Activated CD4-positive, alpha-beta T cell treated with anti-CD3 and anti-CD28 coated beads for 36 hours (primary cell): ENCODE measurements at regions not wholly inside any gene's neighbourhood (a gene's known extent, or its start where the extent isn't known, plus 50 kb on each side); places are given as distances from the start of the nearest gene placed in this dataset.

Experiments used
- ATAC-seq: fragments of 200-7000 bp; cut with Tn5 transposase; one replicate; pipeline ENCODE4 v1.10.0; 2021; ENCODE audit warnings: mild to moderate bottlenecking, moderate library complexity
- CTCF ChIA-PET: fragments of 350-600 bp; sonication (Branson Sonifier 250); formaldehyde crosslinking; loops from one replicate; lab custom pipeline; 2021; ENCODE audit warnings: antibody characterized with exemption; lab: Charles Lee
- POLR2A ChIA-PET: fragments of 350-600 bp; sonication (Branson Sonifier 250); formaldehyde crosslinking; loops from one replicate; lab custom pipeline; 2021; ENCODE audit warnings: antibody characterized with exemption, inconsistent platforms; lab: Charles Lee
- DNase-seq: peaks from one replicate; pipeline ENCODE4 v3.0.0-alpha.2; 2020
- H3K27ac Mint-ChIP-seq: one replicate; pipeline ENCODE4 v1.8.0; 2021; ENCODE audit warnings: mixed read lengths
- H3K27me3 Mint-ChIP-seq: one replicate; pipeline ENCODE4 v1.8.0; 2021; ENCODE audit warnings: mixed read lengths
- H3K36me3 Mint-ChIP-seq: one replicate; pipeline ENCODE4 v1.8.0; 2021; ENCODE audit warnings: low read depth, mixed read lengths
- H3K4me1 Mint-ChIP-seq: one replicate; pipeline ENCODE4 v1.8.0; 2021; ENCODE audit warnings: mixed read lengths
- H3K4me3 Mint-ChIP-seq: one replicate; pipeline ENCODE4 v1.8.0; 2021; ENCODE audit warnings: mild to moderate bottlenecking, moderate library complexity, mixed read lengths
- H3K9me3 Mint-ChIP-seq: one replicate; pipeline ENCODE4 v1.8.0; 2021; ENCODE audit warnings: low read depth, mixed read lengths
- intact Hi-C, 2 experiments: fragments of 100-400 bp; cut with DNase I in 1 of 2; cut with micrococcal nuclease in 1 of 2; formaldehyde crosslinking; loops; one replicate each; pipeline versions ENCODE4 v1.14.2 to v1.15.1; 2022 to 2024; cut with DNase I, micrococcal nuclease

DNA sequence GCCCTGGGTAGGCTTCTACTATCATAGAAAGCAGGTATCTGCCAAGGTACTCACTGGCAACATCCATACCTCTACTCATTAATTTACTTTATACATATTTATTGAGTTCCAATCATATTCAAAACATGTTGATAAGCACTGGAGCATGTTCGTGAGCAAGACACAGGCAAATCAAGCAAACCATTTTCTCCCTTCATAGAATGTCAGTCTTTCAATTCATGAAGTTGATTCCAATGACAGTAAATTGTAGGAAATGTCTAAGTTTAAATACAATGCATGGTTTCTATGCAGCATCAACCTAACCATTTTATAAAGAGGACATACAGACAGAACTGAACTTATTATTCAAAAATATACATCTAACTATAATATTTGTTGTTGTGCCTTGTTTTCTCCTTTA lies 978.6 kb downstream of the CDH8 start:
- H3K27ac Mint-ChIP-seq, result no peak overlapping the region
- ChIA-PET CTCF (no interaction called here), POLR2A (no interaction called here)
- no peaks in the 10 kb centered on the region for H3K36me3 Mint-ChIP-seq
- DNase-seq, result no peak
- ATAC-seq, result no peak
- intact Hi-C loops, result no loop called here
- no peak overlapping the region for H3K4me3 Mint-ChIP-seq
- H3K4me1 Mint-ChIP-seq, result no peaks in the 10 kb centered on the region
- H3K9me3 Mint-ChIP-seq, result peaks cover 7% of the 10 kb centered on the region
- H3K27me3 Mint-ChIP-seq, result no peaks in the 10 kb centered on the region

DNA sequence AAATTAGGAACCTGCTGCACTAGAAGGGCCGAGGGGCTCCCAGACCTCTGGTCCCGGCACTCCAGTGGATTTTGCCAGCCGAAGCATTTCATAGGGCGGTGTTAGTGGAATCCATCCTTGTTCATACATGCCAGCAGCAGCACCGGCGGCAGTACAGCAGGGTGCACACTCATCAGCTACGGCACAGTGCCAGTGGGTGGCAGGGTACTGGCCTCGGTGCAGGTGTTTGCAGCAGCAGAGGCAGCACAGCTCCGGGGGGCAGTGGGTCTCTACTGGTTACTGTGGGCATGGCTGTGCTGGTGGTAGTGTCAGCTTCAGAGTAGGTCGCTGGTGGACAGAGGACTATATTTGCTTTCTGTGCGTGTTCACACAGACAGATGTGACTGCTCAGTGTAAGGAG lies 985.7 kb downstream of the CDH8 start:
- intact Hi-C loops, result no loop called here
- ChIA-PET POLR2A (no interaction called here), CTCF (no interaction called here)
- Mint-ChIP-seq H3K9me3 (peaks cover 12% of the 10 kb centered on the region), H3K27ac (no peak overlapping the region), H3K4me3 (no peak overlapping the region), H3K27me3 (no peaks in the 10 kb centered on the region), H3K36me3 (no peaks in the 10 kb centered on the region), H3K4me1 (no peaks in the 10 kb centered on the region)
- no peak for ATAC-seq
- DNase-seq, result no peak

DNA sequence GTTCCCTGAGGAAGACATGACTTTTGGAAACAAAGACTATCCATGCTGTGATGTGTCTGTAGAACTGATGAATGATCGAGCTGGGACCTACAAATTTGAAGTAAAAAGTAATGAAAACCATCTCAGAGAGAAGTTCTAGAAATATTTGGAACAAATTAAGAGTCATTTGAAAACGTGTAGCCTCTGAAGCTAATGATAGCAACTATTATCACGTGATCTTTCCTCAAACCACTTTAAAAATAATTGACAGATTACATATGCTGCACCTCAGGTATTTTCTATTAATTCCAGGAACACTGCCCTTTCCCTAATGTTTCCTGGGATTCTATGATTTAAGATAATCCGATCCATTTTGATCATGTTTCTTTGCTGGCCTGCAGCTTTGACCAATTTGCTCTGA lies 990.3 kb downstream of the CDH8 start:
- no peak overlapping the region for H3K4me3 Mint-ChIP-seq
- H3K36me3 Mint-ChIP-seq, result no peaks in the 10 kb centered on the region
- ChIA-PET CTCF (no interaction called here), POLR2A (no interaction called here)
- H3K9me3 Mint-ChIP-seq, result peaks cover 19% of the 10 kb centered on the region
- no peaks in the 10 kb centered on the region for H3K4me1 Mint-ChIP-seq
- H3K27ac Mint-ChIP-seq, result no peak overlapping the region
- intact Hi-C loops, result no loop called here
- ATAC-seq (no peak), DNase-seq (no peak)
- no peaks in the 10 kb centered on the region for H3K27me3 Mint-ChIP-seq

DNA sequence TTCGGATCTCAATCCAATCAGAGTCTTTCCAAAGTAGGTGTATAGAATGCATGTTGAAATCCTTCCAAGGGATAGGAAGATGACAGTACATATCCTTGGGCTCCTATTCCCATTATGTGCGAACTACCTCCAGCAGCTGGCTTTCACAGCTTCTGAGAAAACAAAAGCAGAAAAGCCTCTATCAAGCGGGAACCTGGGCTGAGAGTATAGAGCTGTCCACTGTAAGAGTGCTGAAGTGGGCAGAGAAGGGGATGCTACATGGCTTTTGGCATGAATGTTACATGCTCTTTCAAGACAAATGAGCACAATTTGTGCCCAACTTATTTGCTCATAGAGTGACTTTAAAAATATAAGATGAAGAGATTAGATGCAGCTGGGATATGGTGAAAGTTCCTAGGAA lies 993.5 kb downstream of the CDH8 start:
- intact Hi-C loops, result no loop called here
- Mint-ChIP-seq H3K27me3 (no peaks in the 10 kb centered on the region), H3K4me3 (no peak overlapping the region), H3K27ac (no peak overlapping the region), H3K4me1 (no peaks in the 10 kb centered on the region), H3K36me3 (no peaks in the 10 kb centered on the region), H3K9me3 (peaks cover 15% of the 10 kb centered on the region)
- POLR2A ChIA-PET, result no interaction called here
- no peak for DNase-seq
- CTCF ChIA-PET, result no interaction called here
- ATAC-seq, result no peak

DNA sequence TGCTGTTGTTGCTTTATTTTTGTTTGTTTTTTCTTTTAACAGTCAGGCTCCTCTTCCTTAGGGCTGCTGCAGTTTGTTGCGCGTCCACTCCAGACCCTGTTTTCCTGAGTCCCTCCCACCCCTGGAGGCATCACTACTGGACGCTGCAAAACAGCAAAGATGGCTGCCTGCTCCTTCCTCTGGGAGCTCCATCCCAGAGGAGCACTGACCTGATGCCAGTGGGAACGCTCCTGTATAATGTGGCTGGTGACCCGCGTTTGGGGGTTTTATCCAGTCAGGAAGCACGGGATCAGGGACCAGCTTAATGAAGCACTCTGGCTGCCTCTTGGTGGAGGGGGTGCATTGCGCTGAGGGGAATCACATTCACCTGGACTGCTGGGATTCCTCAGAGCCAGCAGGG lies 1005.6 kb downstream of the CDH8 start:
- Mint-ChIP-seq H3K4me3 (no peak overlapping the region), H3K36me3 (no peaks in the 10 kb centered on the region), H3K4me1 (no peaks in the 10 kb centered on the region), H3K9me3 (peaks cover 18% of the 10 kb centered on the region), H3K27ac (no peak overlapping the region), H3K27me3 (no peaks in the 10 kb centered on the region)
- ChIA-PET CTCF (no interaction called here), POLR2A (no interaction called here)
- DNase-seq, result no peak
- no peak for ATAC-seq
- intact Hi-C loops, result no loop called here

- Mint-ChIP-seq H3K4me1 (no peaks in the 10 kb centered on the region), H3K9me3 (peaks cover 26% of the 10 kb centered on the region), H3K4me3 (no peak overlapping the region), H3K36me3 (no peaks in the 10 kb centered on the region), H3K27ac (no peak overlapping the region), H3K27me3 (no peaks in the 10 kb centered on the region)
- DNase-seq (no peak), ATAC-seq (no peak)
- ChIA-PET CTCF (no interaction called here), POLR2A (no interaction called here)
- intact Hi-C loops, result no loop called here
Observed at GRCh38 chr16:61024180-61024900, 1011.9 kb downstream of the CDH8 start.

DNA sequence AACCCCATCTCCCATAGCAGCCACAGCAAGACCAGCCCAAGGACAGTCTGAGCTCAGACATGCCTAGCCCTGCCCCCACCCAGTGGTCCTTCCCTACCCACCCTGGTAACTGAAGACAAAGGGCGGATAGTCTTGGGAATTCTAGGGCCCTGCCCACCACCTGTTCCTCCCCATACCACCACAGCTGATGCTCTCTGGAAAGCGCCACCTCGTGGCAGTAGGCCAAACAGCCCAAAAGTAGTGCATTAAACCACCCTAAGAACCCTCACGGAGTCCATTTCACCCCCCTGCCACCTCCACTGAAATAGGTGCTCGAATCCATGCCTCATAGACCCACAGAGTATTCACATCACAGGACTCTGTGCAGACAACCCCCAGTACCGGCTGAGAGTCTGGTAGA lies 1021.4 kb downstream of the CDH8 start:
- DNase-seq, result no peak
- H3K4me3 Mint-ChIP-seq, result no peak overlapping the region
- peaks cover 20% of the 10 kb centered on the region for H3K9me3 Mint-ChIP-seq
- H3K27me3 Mint-ChIP-seq, result no peaks in the 10 kb centered on the region
- no peaks in the 10 kb centered on the region for H3K4me1 Mint-ChIP-seq
- ChIA-PET POLR2A (no interaction called here), CTCF (no interaction called here)
- no peaks in the 10 kb centered on the region for H3K36me3 Mint-ChIP-seq
- ATAC-seq, result no peak
- no peak overlapping the region for H3K27ac Mint-ChIP-seq
- intact Hi-C loops, result no loop called here

- no peaks in the 10 kb centered on the region for H3K36me3 Mint-ChIP-seq
- POLR2A ChIA-PET, result no interaction called here
- no peak for DNase-seq
- no peaks in the 10 kb centered on the region for H3K4me1 Mint-ChIP-seq
- no peak overlapping the region for H3K4me3 Mint-ChIP-seq
- intact Hi-C loops, result no loop called here
- no peak for ATAC-seq
- no peak overlapping the region for H3K27ac Mint-ChIP-seq
- H3K9me3 Mint-ChIP-seq, result peaks cover 6% of the 10 kb centered on the region
- no peaks in the 10 kb centered on the region for H3K27me3 Mint-ChIP-seq
- CTCF ChIA-PET, result interaction anchor here (0.7 kb wide), 1 partner anchor 623 kb away, joined by 3 read pairs; no protein-coding TSS in a partner anchor
Observed at GRCh38 chr16:61007694-61008093, 1028.5 kb downstream of the CDH8 start.

- DNase-seq, result no peak
- POLR2A ChIA-PET, result no interaction called here
- no peak for ATAC-seq
Observed at GRCh38 chr16:61005952-61006351, 1030.3 kb downstream of the CDH8 start.

DNA sequence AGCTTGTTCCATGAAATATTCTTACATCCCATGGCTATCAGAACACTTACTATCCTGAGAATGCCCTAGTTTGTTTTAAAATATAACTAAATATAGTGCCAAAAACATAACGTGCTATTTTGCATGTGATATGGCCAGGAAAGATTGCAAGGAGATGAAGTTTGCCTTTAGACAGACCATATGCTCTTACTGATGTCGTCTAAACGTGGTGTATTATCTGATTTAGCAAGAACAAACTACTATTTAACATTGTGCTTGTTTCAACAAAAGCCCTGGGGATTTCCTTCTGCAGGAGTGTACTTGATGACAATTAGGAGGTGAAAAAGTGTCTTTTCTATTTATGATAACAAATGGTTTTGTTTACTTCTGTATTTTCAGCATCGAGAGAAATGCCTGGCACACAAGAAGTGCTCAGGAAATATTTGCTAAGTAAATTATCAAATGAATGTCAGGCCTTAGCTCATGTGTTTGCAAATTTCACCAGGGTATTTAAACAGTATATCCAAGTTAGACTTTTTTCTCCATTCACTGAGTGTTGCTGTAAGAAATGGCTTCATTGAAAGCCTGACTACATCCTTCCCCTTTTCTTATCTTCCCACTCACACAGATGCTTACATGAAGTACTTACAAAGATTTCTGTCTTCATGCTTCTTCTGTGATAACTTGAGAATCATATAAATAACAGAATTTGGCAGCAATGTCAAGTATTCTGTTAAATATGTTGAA lies 1033.6 kb downstream of the CDH8 start:
- DNase-seq (no peak), ATAC-seq (no peak)
- no peak overlapping the region for H3K27ac Mint-ChIP-seq
- ChIA-PET CTCF (no interaction called here), POLR2A (no interaction called here)
- no peaks in the 10 kb centered on the region for H3K36me3 Mint-ChIP-seq
- intact Hi-C loops, result no loop called here
- no peak overlapping the region for H3K4me3 Mint-ChIP-seq
- H3K4me1 Mint-ChIP-seq, result no peaks in the 10 kb centered on the region
- H3K9me3 Mint-ChIP-seq, result peaks cover 5% of the 10 kb centered on the region
- no peaks in the 10 kb centered on the region for H3K27me3 Mint-ChIP-seq

More at GRCh38 chr16:61005952-61006351, 1030.3 kb downstream of the CDH8 start:
- intact Hi-C loops, result no loop called here
- CTCF ChIA-PET, result no interaction called here
- Mint-ChIP-seq H3K4me3 (no peak overlapping the region), H3K36me3 (no peaks in the 10 kb centered on the region), H3K4me1 (no peaks in the 10 kb centered on the region), H3K27me3 (no peaks in the 10 kb centered on the region), H3K27ac (no peak overlapping the region), H3K9me3 (peaks cover 8% of the 10 kb centered on the region)

DNA sequence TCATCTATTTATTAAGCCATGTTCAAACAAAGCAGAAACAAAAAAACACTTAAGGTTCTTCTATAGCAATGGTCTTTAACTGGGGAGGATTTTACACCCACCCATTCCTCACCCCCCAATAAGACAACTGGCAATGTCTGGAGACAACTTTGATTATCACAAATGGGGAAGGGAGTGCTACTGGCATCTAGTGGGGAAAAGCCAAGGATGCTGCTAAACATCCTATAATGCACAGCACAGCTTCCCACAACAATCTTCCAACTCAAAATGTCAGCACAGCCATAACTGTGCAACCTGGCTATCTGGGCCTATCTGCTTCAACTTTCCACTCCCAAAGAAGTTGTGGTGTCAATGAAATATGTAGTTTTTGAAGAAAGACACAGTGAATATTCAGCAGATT lies 1044.4 kb downstream of the CDH8 start:
- no peak for DNase-seq
- ChIA-PET POLR2A (no interaction called here), CTCF (interaction anchor here (0.6 kb wide), 1 partner anchor 24 kb away, joined by 5 read pairs; no protein-coding TSS in a partner anchor)
- Mint-ChIP-seq H3K4me3 (no peak overlapping the region), H3K4me1 (no peaks in the 10 kb centered on the region), H3K27me3 (no peaks in the 10 kb centered on the region), H3K27ac (no peak overlapping the region), H3K9me3 (peaks cover 12% of the 10 kb centered on the region), H3K36me3 (no peaks in the 10 kb centered on the region)
- intact Hi-C loops, result no loop called here
- no peak for ATAC-seq

- ChIA-PET CTCF (no interaction called here), POLR2A (no interaction called here)
- DNase-seq (no peak), ATAC-seq (no peak)
- no peaks in the 10 kb centered on the region for H3K36me3 Mint-ChIP-seq
- H3K27ac Mint-ChIP-seq, result no peak overlapping the region
- peaks cover 11% of the 10 kb centered on the region for H3K9me3 Mint-ChIP-seq
- H3K27me3 Mint-ChIP-seq, result no peaks in the 10 kb centered on the region
- no peaks in the 10 kb centered on the region for H3K4me1 Mint-ChIP-seq
- H3K4me3 Mint-ChIP-seq, result no peak overlapping the region
- intact Hi-C loops, result no loop called here
Observed at GRCh38 chr16:60989592-60989991, 1046.6 kb downstream of the CDH8 start.
